GM19467 (cell line): ENCODE measurements at regions not wholly inside any gene's neighbourhood (a gene's known extent, or its start where the extent isn't known, plus 50 kb on each side); places are given as distances from the start of the nearest gene placed in this dataset.

ENCODE experiments used
- ATAC-seq: cut with Tn5 transposase; IDR thresholded peaks from one replicate; pipeline ENCODE4 v1.9.1; 2021; ENCODE audit warnings: mild to moderate bottlenecking, moderate library complexity; ENCODE audit not compliant: unreplicated experiment

- ATAC-seq = no peak
These were observed 118.2 kb upstream of the KIF5B start for GRCh38 chr10:32174349-32174893.

DNA sequence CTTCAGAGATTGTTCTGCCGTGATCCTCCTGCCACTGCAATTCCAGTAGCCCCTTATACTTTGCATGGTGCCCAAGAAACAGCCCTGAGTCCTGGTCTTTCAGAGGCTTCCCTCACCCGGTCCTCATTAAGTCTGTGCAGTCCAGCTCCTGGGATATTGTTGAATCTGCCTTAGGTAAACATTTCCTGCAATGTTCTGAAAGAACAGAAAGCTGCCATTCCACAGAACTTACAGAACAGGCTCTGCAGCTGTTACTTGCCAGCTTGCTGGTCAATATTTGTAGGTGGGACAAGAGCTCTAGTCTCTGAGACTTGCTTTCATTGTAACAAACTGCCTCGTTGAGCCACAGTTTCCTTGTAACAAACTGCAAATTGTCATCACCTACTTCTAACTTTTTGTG, 115.0 kb upstream of the KIF5B start:
- ATAC-seq = no peak

- no peak for ATAC-seq
These were observed 113.3 kb upstream of the KIF5B start for GRCh38 chr10:32169556-32169955.

DNA sequence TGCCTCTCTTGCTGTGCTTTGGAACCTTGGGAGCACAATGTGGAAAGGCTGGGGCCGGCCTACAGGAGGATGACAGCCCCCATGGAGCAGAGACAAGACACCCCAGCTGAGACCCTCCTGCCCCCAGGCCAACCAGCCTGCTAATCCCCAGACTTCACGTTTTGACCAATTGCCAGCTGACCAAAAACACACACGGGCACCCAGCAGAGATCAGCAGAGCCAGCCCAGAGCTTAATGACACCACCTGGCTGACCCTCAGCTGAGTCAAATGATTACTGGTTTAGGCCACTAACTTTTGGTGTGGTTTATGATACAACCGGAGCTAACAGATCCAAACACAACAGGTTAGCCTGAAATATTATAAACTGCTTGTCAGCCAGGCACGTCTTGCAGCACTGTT, 111.2 kb upstream of the KIF5B start:
- ATAC-seq = no peak

DNA sequence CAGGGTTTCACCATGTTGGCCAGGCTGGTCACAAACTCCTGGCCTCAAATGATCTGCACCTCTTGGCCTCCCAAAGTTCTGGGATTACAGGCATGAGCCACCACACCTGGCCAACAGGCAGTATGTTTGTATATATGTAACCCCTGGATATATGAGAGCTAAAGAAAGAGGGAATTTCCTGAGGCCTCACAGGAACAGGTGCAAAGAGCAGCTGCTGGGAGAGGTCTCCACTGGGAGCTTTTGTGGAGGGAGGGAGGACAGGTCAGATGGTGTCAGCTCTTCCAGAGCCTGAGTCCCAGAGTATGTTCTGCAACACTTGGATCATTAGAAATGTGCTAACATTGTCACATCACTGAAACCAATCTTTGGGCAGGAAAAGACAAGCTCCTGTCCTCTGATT, 110.1 kb upstream of the KIF5B start:
- ATAC-seq = no peak

- no peak for ATAC-seq
These were observed 107.5 kb upstream of the KIF5B start for GRCh38 chr10:32163762-32164148.

DNA sequence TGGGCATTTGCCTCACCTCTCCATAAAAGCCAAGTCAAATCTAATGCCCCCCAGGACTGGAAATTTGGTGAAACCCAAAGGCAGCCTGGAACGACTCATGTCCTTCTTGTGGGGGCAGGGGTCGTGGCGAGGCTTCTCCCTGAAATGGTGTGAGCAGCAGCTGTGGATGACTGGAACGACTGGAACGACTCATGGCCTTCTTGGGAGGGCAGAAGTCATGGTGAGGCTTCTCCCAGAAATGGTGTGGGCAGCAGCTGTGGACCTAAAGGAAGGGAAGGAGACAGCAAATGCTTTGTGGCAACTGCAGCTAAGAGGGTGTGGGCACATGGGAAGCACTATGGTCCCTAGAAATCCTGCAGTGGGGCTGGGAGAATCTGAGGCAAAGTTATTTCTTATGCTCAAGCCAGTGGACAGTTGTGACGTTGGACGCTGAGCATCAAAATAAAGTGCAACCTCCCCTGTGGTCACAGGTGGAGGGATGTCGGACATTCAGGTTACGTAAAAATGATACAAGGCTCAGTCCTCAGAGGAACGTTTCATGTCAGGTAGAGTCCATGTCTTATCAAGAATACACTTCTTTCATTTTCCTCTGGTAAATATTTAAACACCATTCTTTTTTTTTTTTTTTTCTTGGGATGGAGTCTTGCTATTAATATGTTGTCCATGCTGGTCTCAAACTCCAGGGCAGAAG, 107.0 kb upstream of the KIF5B start:
- no peak for ATAC-seq

DNA sequence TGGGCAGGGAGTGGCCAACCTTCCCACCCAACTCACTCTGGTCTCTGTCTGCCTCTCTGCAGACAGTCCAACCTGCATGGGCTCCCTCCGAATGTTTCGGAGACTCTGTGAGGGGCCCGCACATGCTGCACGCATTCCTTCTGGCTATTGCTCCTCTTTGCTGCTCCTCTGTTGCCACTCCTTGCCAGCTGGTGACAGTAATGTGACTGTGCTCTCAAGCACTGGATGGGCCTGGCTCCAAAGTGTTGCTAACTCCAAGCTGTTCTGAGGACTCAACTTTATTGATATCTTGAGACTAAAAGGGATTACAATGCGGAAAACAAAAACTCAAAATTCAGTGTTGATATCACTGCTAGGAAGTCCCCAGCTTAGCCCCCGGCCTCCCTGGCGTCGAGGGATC, 105.4 kb upstream of the KIF5B start:
- no peak for ATAC-seq

GRCh38 chr10:32160864-32161263, 104.6 kb upstream of the KIF5B start:
- no peak for ATAC-seq

DNA sequence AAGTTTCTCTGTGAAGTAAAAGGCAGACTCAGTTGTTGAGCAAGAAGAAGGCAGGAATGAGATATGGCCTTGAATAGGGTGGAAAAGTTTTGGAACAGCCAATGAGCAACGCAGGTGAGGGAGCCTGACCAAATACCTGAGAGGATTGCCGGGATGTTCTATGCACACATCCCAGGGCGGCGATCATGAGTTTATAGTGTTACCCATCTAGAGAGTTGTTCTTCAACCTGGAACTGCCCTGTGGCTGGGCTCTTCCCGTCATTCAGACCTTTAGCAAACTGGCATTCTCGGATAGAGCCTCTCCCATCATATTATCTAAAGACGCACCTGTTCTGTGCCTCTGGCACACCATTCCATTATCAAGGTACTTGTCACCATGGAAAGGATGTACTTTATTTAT, 103.0 kb upstream of the KIF5B start:
- ATAC-seq = no peak

DNA sequence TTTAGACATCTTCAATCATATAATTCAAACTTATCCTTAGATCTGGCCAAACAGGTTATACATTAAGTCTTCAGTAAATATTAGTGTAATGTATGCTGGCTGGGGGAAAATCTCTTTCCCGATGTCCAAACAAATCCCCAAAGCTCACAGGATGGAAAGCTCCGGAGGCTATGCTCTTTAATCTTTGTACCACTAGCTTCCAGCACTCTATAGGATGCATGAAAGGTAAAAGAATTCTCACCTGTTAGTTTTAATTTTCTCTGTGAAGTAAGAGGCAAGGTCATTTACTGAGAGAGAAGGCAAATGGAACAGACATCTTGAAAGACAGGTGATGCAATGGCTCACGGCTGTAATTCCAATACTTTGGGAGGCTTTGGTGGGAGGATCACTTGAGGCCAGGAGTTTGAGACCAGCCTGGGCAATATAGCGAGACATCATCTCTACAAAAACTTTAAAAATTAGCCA, 99.8 kb upstream of the KIF5B start:
- ATAC-seq = no peak

GRCh38 chr10:32155075-32155516, 98.9 kb upstream of the KIF5B start:
- ATAC-seq = no peak

DNA sequence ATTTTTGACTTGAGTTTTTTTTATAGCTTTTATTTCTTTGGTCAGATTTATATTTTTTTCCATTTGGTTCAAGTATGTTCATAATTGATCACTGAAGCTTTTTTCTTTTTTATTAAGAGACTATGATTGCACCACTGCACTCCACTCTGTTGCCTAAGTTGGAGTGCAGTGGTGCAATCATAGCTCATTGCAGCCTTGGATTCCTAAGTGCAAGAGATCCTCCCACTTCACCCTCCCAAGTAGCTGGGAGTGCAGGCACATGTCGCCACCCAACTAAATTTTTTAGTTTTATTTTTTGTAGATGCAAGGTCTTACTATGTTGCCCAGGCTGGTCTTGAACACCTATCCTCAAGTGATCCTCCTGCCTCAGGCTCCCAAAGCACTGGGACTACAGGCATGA, 97.7 kb upstream of the KIF5B start:
- ATAC-seq = no peak

DNA sequence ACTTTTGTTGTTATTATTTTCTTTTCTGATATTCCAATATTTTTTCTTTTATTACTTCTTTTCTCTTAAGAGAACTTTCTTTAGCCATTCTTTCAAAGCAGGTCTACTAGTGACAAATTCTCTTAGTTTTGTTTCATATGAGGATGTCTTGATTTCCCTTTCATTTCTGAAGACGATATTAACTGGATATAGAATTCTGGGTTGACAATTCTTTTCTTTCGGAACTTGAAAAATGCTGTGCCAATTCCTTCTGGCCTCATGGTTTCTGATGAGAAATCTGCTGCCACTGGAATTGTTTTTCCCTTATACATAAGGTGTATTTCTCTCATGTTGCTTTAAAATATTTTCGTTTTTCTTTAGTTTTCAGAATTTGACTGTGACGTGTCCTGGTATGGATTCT, 97.0 kb upstream of the KIF5B start:
- ATAC-seq = no peak

DNA sequence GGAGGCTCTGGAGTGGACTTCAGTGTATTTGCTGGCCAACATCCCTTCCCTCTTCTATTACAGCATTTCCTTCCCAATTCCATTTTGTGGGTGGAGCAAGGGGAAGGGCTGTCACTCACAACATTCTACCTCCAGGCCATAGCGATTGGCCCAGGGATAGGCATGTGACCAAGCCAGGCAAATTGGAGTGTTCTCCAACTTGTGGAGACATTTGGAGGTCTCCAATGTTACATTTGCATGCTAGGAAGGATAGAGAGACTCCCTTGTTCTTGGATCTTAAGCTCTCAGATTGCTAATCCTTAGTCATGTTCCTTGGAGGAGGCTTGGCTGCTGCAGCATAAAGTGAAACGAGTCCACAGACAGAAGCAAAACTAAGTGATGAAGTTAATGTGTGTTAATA, 95.6 kb upstream of the KIF5B start:
- ATAC-seq = no peak

- no peak for ATAC-seq
These were observed 94.4 kb upstream of the KIF5B start for GRCh38 chr10:32150532-32151101.

DNA sequence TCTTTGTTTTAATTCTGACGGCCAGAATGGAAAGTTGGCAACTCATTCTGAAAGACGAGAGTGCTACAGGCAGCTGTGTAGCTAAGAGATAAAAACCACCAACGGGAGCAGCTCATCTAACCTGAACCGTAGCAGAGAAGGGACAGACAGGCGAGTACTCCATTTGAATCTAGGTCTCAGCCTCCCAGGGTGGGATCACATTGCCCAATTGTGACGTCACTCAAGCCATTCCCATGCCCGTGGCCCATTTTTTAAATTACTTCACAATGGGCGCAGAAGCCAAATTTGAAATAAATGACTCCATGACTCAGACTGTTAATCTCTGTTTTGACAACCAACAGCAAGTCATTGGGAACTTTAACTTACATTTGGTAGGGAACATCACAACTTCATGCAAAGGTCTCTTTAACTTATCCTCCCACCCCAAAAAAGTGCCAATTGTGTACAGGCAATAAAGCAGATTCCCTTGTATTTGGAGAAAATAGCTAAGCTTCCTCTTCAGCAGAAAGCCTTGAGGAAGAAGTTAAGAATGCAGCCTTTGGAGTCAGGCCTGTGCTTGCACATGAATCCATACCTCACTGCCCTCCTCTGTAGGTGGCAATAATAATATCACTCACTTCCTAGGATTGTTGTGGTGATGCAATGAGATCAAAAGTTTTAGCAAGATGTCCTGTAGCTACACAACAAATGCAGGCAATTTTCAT, 93.2 kb upstream of the KIF5B start:
- peak; percentile 82 for ATAC-seq

- ATAC-seq = peak; percentile 35
These were observed 92.6 kb upstream of the KIF5B start for GRCh38 chr10:32148864-32149251.

- ATAC-seq = no peak
These were observed 91.5 kb upstream of the KIF5B start for GRCh38 chr10:32147730-32148129.

GRCh38 chr10:32146166-32146565, 89.9 kb upstream of the KIF5B start:
- ATAC-seq = no peak

- no peak for ATAC-seq
These were observed 88.8 kb upstream of the KIF5B start for GRCh38 chr10:32144817-32145688.
